HuH-7 (cell line): ENCODE measurements at regions not wholly inside any gene's neighbourhood (a gene's known extent, or its start where the extent isn't known, plus 50 kb on each side); places are given as distances from the start of the nearest gene placed in this dataset.
"Not testable (repeated sequence)": the region's sequence is repeated elsewhere in the genome, so short reads cannot be mapped to it uniquely, and the experiment has no call there.

Source experiments
- DNase-seq: peaks from one replicate; pipeline ENCODE4 v3.0.0; 2011; ENCODE audit warnings: low spot score

- DNase-seq = no peak
Measured at GRCh38 chr11:27242591-27242990, 120.4 kb downstream of the CCDC34 start.

GRCh38 chr11:27241311-27242122 is 121.5 kb downstream of the CCDC34 start:
- no peak for DNase-seq

- no peak for DNase-seq
Measured at GRCh38 chr11:27239305-27239942, 123.6 kb downstream of the CCDC34 start.

- DNase-seq = no peak
Measured at GRCh38 chr11:27238811-27239210, 124.2 kb downstream of the CCDC34 start.

GRCh38 chr11:27237643-27238042 is 125.4 kb downstream of the CCDC34 start:
- DNase-seq = peak; percentile 97

GRCh38 chr11:27234961-27235360 is 128.1 kb downstream of the CCDC34 start:
- DNase-seq = no peak

GRCh38 chr11:27234043-27234668 is 128.9 kb downstream of the CCDC34 start:
- peak; percentile 89 for DNase-seq

GRCh38 chr11:27233654-27234042 is 129.4 kb downstream of the CCDC34 start:
- no peak for DNase-seq

GRCh38 chr11:27231530-27231929 is 131.5 kb downstream of the CCDC34 start:
- no peak for DNase-seq

- DNase-seq = no peak
Measured at GRCh38 chr11:27230192-27230572, 132.8 kb downstream of the CCDC34 start.

- no peak for DNase-seq
Measured at GRCh38 chr11:27229511-27230191, 133.4 kb downstream of the CCDC34 start.

GRCh38 chr11:27228906-27229290 is 134.1 kb downstream of the CCDC34 start:
- DNase-seq = no peak

- DNase-seq = no peak
Measured at GRCh38 chr11:27228232-27228905, 134.6 kb downstream of the CCDC34 start.

GRCh38 chr11:27227736-27228135 is 135.3 kb downstream of the CCDC34 start:
- DNase-seq = no peak

GRCh38 chr11:27219487-27220039 is 143.5 kb downstream of the CCDC34 start:
- DNase-seq = not testable (repeated sequence)

- no peak for DNase-seq
Measured at GRCh38 chr11:27218421-27219038, 144.5 kb downstream of the CCDC34 start.

GRCh38 chr11:27217948-27218420 is 145.0 kb downstream of the CCDC34 start:
- no peak for DNase-seq

- no peak for DNase-seq
Measured at GRCh38 chr11:27217496-27217895, 145.5 kb downstream of the CCDC34 start.

- no peak for DNase-seq
Measured at GRCh38 chr11:27216270-27217149, 146.5 kb downstream of the CCDC34 start.
